Gastrocnemius medialis (tissue), 4 donors: ENCODE measurements at regions not wholly inside any gene's neighbourhood (a gene's known extent, or its start where the extent isn't known, plus 50 kb on each side); places are given as distances from the start of the nearest gene placed in this dataset.

Source experiments
- ATAC-seq, 2 donors: fragments of 150-250 bp; one replicate each; pipeline ENCODE4 v1.9.1; 2016
- DNase-seq, 2 donors: peaks; one replicate each; pipeline ENCODE4 v3.0.0-alpha.2; 2019
- H3K27ac ChIP-seq, 4 donors: fragments of 200-600 bp; sonication (generic); 1 replicate in 1 of 4; 2 replicates in 3 of 4; pipeline ENCODE4 v1.5.1; 2016 to 2018; ENCODE audit warnings: mild to moderate bottlenecking in 2 of 4, moderate library complexity in 1 of 4
- H3K27me3 ChIP-seq, 3 donors: fragments of 200-600 bp; sonication (generic) in 2 of 3; 1 replicate in 1 of 3; 2 replicates in 2 of 3; pipeline versions ENCODE4 v1.5.1 to v1.6.0; 2016 to 2019; ENCODE audit warnings: mild to moderate bottlenecking in 1 of 3, moderate library complexity in 1 of 3
- H3K36me3 ChIP-seq, 2 donors: fragments of 200-600 bp; sonication (generic) in 1 of 2; one replicate each; pipeline ENCODE4 v1.5.1; 2017 to 2018
- H3K4me1 ChIP-seq, 2 donors: fragments of 200-600 bp; sonication (generic) in 1 of 2; one replicate each; pipeline ENCODE4 v1.5.1; 2016 to 2017; ENCODE audit warnings: mild to moderate bottlenecking in 2 of 2
- H3K4me3 ChIP-seq, 4 donors: fragments of 200-600 bp; sonication (generic) in 3 of 4; 1 replicate in 1 of 4; 2 replicates in 3 of 4; pipeline ENCODE4 v1.5.1; 2016 to 2019; ENCODE audit warnings: mild to moderate bottlenecking in 2 of 4
- H3K9me3 ChIP-seq, 3 donors: fragments of 200-600 bp; sonication (generic) in 2 of 3; 1 replicate in 1 of 3; 2 replicates in 2 of 3; pipeline ENCODE4 v1.5.1; 2016 to 2019
- CTCF ChIP-seq, 5 experiments: fragments of 450-650 bp in 3 of 5; fragments of 200-600 bp in 2 of 5; sonication (generic) in 2 of 5; IDR thresholded peaks in 4 of 5; conservative IDR thresholded peaks in 1 of 5; 1 replicate in 4 of 5; 2 replicates in 1 of 5; pipeline ENCODE4 v1.5.1; 2016 to 2019; ENCODE audit warnings: antibody characterized with exemption in 5 of 5, mild to moderate bottlenecking in 3 of 5, moderate library complexity in 3 of 5
- POLR2A ChIP-seq, 2 donors: fragments of 450-650 bp; IDR thresholded peaks; one replicate each; pipeline ENCODE4 v1.6.1; 2017; ENCODE audit warnings: antibody characterized with exemption in 2 of 2, mild to moderate bottlenecking in 2 of 2, moderate library complexity in 2 of 2
- in situ Hi-C, 4 donors: fragments of 200-750 bp; cut with MboI; loops; one replicate each; pipeline versions ENCODE4 v1.15.0 to v1.8.0; 2017; ENCODE audit warnings: low sequenced_read_pairs in 4 of 4
- intact Hi-C: fragments of 100-400 bp; cut with DNase I; formaldehyde crosslinking; loops from one replicate; pipeline ENCODE4 v1.15.1; 2023; ENCODE audit warnings: low total_unique reads

GRCh38 chr4:24734511-24734910 is 60.9 kb upstream of the SOD3 start:
- in situ Hi-C loops (no loop called here), intact Hi-C loops (loop anchor here (5.0 kb wide), 1 partner anchor 48 kb away; no protein-coding TSS in a partner anchor)
- H3K27ac ChIP-seq = no peak overlapping the region
- no peaks in the 10 kb centered on the region for H3K36me3 ChIP-seq
- peaks cover 14 to 17% of the 10 kb centered on the region in 2 donors for H3K4me1 ChIP-seq
- no peaks in the 10 kb centered on the region for H3K27me3 ChIP-seq
- DNase-seq (no peak), ATAC-seq (no peak)
- no peaks in the 10 kb centered on the region for H3K9me3 ChIP-seq
- TF ChIP-seq CTCF (IDR thresholded peaks at IDR 0.05 in 4 of 5, conservative IDR thresholded peaks at IDR 0.05 in 1 of 5) = no peak
- no peak for TF ChIP-seq POLR2A (IDR thresholded peaks at IDR 0.05)
- no peak overlapping the region for H3K4me3 ChIP-seq

- Histone ChIP-seq H3K36me3 (no peaks in the 10 kb centered on the region), H3K27me3 (no peaks in the 10 kb centered on the region), H3K9me3 (no peaks in the 10 kb centered on the region), H3K4me3 (no peak overlapping the region), H3K27ac (no peak overlapping the region), H3K4me1 (peaks cover 2 to 9% of the 10 kb centered on the region in 2 donors)
- DNase-seq (no peak), ATAC-seq (no peak)
- intact Hi-C loops = no loop called here
- in situ Hi-C loops = no loop called here
- no peak for TF ChIP-seq CTCF (IDR thresholded peaks at IDR 0.05 in 4 of 5, conservative IDR thresholded peaks at IDR 0.05 in 1 of 5)
- TF ChIP-seq POLR2A (IDR thresholded peaks at IDR 0.05) = no peak
These were observed 59.3 kb upstream of the SOD3 start for GRCh38 chr4:24736066-24736465.

GRCh38 chr4:24741910-24742309 is 53.5 kb upstream of the SOD3 start:
- Histone ChIP-seq H3K27me3 (no peaks in the 10 kb centered on the region), H3K36me3 (no peaks in the 10 kb centered on the region), H3K9me3 (no peaks in the 10 kb centered on the region), H3K4me1 (peaks cover 29 to 43% of the 10 kb centered on the region in 2 donors), H3K27ac (peak overlapping the region in 2 of 4 donors; percentile 13 to 46), H3K4me3 (no peak overlapping the region)
- intact Hi-C loops = loop anchor here (2.0 kb wide), 1 partner anchor 21 kb away; no protein-coding TSS in a partner anchor
- ATAC-seq = peak in 1 of 2 donors; percentile 39
- TF ChIP-seq POLR2A (IDR thresholded peaks at IDR 0.05) = no peak
- TF ChIP-seq CTCF (IDR thresholded peaks at IDR 0.05 in 4 of 5, conservative IDR thresholded peaks at IDR 0.05 in 1 of 5) = no peak
- in situ Hi-C loops = no loop called here
- no peak for DNase-seq

GRCh38 chr4:24742335-24742734 is 53.0 kb upstream of the SOD3 start:
- H3K9me3 ChIP-seq = no peaks in the 10 kb centered on the region
- intact Hi-C loops (loop anchor here (2.0 kb wide), 1 partner anchor 20 kb away; no protein-coding TSS in a partner anchor), in situ Hi-C loops (no loop called here)
- DNase-seq = no peak
- no peaks in the 10 kb centered on the region for H3K27me3 ChIP-seq
- TF ChIP-seq CTCF (IDR thresholded peaks at IDR 0.05 in 4 of 5, conservative IDR thresholded peaks at IDR 0.05 in 1 of 5) (no peak), POLR2A (IDR thresholded peaks at IDR 0.05) (no peak)
- H3K4me3 ChIP-seq = no peak overlapping the region
- ATAC-seq = peak; percentile 6 to 11
- H3K36me3 ChIP-seq = no peaks in the 10 kb centered on the region
- H3K27ac ChIP-seq = peak overlapping the region in 3 of 4 donors; percentile 13 to 46 (median 32)
- peaks cover 29 to 43% of the 10 kb centered on the region in 2 donors for H3K4me1 ChIP-seq

GRCh38 chr4:24742773-24743172 is 52.6 kb upstream of the SOD3 start:
- TF ChIP-seq CTCF (IDR thresholded peaks at IDR 0.05 in 4 of 5, conservative IDR thresholded peaks at IDR 0.05 in 1 of 5) (no peak), POLR2A (IDR thresholded peaks at IDR 0.05) (no peak)

More at GRCh38 chr4:24742773-24743172, 52.6 kb upstream of the SOD3 start:
- intact Hi-C loops (loop anchor here (2.0 kb wide), 1 partner anchor 20 kb away; no protein-coding TSS in a partner anchor), in situ Hi-C loops (no loop called here)
- peaks cover 29 to 43% of the 10 kb centered on the region in 2 donors for H3K4me1 ChIP-seq
- H3K4me3 ChIP-seq = no peak overlapping the region
- H3K36me3 ChIP-seq = no peaks in the 10 kb centered on the region
- H3K27ac ChIP-seq = peak overlapping the region; percentile 32 to 55 (median 52)
- ATAC-seq (peak; percentile 78 to 93), DNase-seq (peak; percentile 11 to 62)
- H3K27me3 ChIP-seq = no peaks in the 10 kb centered on the region
- H3K9me3 ChIP-seq = no peaks in the 10 kb centered on the region
